ENCODE measurements at regions not wholly inside any gene's neighbourhood (a gene's known extent, or its start where the extent isn't known, plus 50 kb on each side); places are given as distances from the start of the nearest gene placed in this dataset.

GRCh38 chr2:145256551-145256950 lies 736.6 kb upstream of the ZEB2 start:
- no peak for DNase-seq (ENCODE audit: low read depth in 2 of 2)

GRCh38 chr2:145254291-145254690 lies 734.4 kb upstream of the ZEB2 start:
- DNase-seq (ENCODE audit: low read depth in 2 of 2), result no peak

- DNase-seq (ENCODE audit: low read depth in 2 of 2), result no peak
These were observed 733.6 kb upstream of the ZEB2 start for GRCh38 chr2:145253492-145253891.

GRCh38 chr2:145245268-145245870 lies 725.5 kb upstream of the ZEB2 start:
- peak in 1 of 2 donors; percentile 20 for DNase-seq (ENCODE audit: low read depth in 2 of 2)

- no peak for DNase-seq (ENCODE audit: low read depth in 2 of 2)
These were observed 715.4 kb upstream of the ZEB2 start for GRCh38 chr2:145235312-145235711.

GRCh38 chr2:145230546-145230945 lies 710.6 kb upstream of the ZEB2 start:
- peak in 1 of 2 donors; percentile 17 for DNase-seq (ENCODE audit: low read depth in 2 of 2)

- no peak for DNase-seq (ENCODE audit: low read depth in 2 of 2)
These were observed 708.6 kb upstream of the ZEB2 start for GRCh38 chr2:145228506-145228905.

- DNase-seq (ENCODE audit: low read depth in 2 of 2), result no peak
These were observed 707.0 kb upstream of the ZEB2 start for GRCh38 chr2:145226901-145227300.

- DNase-seq (ENCODE audit: low read depth in 2 of 2), result no peak
These were observed 701.6 kb upstream of the ZEB2 start for GRCh38 chr2:145221516-145221915.

GRCh38 chr2:145221032-145221431 lies 701.1 kb upstream of the ZEB2 start:
- peak in 1 of 2 donors; percentile 21 for DNase-seq (ENCODE audit: low read depth in 2 of 2)

GRCh38 chr2:145220496-145220895 lies 700.6 kb upstream of the ZEB2 start:
- DNase-seq (ENCODE audit: low read depth in 2 of 2), result no peak

GRCh38 chr2:145207884-145208283 lies 688.0 kb upstream of the ZEB2 start:
- peak; percentile 4 to 93 for DNase-seq (ENCODE audit: low read depth in 2 of 2)

- DNase-seq (ENCODE audit: low read depth in 2 of 2), result peak in 1 of 2 donors; percentile 40
These were observed 686.8 kb upstream of the ZEB2 start for GRCh38 chr2:145206496-145207281.

GRCh38 chr2:145203891-145204290 lies 684.0 kb upstream of the ZEB2 start:
- no peak for DNase-seq (ENCODE audit: low read depth in 2 of 2)

GRCh38 chr2:145199827-145200706 lies 680.1 kb upstream of the ZEB2 start:
- DNase-seq (ENCODE audit: low read depth in 2 of 2), result peak in 1 of 2 donors; percentile 7

- DNase-seq (ENCODE audit: low read depth in 2 of 2), result peak; percentile 28 to 56
These were observed 679.1 kb upstream of the ZEB2 start for GRCh38 chr2:145199042-145199441.

- DNase-seq (ENCODE audit: low read depth in 2 of 2), result no peak
These were observed 678.6 kb upstream of the ZEB2 start for GRCh38 chr2:145198555-145198954.

GRCh38 chr2:145197944-145198343 lies 678.0 kb upstream of the ZEB2 start:
- DNase-seq (ENCODE audit: low read depth in 2 of 2), result no peak

- peak in 1 of 2 donors; percentile 25 for DNase-seq (ENCODE audit: low read depth in 2 of 2)
These were observed 674.8 kb upstream of the ZEB2 start for GRCh38 chr2:145194673-145195072.

- DNase-seq (ENCODE audit: low read depth in 2 of 2), result peak in 1 of 2 donors; percentile 72
These were observed 670.2 kb upstream of the ZEB2 start for GRCh38 chr2:145190031-145190703.

GRCh38 chr2:145186303-145186702 lies 666.4 kb upstream of the ZEB2 start:
- DNase-seq (ENCODE audit: low read depth in 2 of 2), result no peak

Data from lung microvascular endothelial cell (primary cell).